ENCODE measurements at regions not wholly inside any gene's neighbourhood (a gene's known extent, or its start where the extent isn't known, plus 50 kb on each side); places are given as distances from the start of the nearest gene placed in this dataset.
A peak's percentile ranks its signal among the peaks of the same experiment; 100 is the strongest.

GRCh38 chr9:1775230-1775629 is 239.9 kb upstream of the SMARCA2 start:
- TF ChIP-seq CREB1 (IDR thresholded peaks at IDR 0.05; ENCODE audit: low read depth) (no peak), TEAD4 (IDR thresholded peaks at IDR 0.05) (0 out of 2 replicates have a peak, but pooled peaks have one; percentile 13)

GRCh38 chr9:1776668-1777067 is 238.5 kb upstream of the SMARCA2 start:
- TF ChIP-seq CEBPB (IDR thresholded peaks at IDR 0.05) = no peak
- no peak for TF ChIP-seq EP300 (IDR thresholded peaks at IDR 0.05; ENCODE audit: borderline replicate concordance)
- TF ChIP-seq YY1 (IDR thresholded peaks at IDR 0.05; ENCODE audit: low read depth) = no peak
- no peak for TF ChIP-seq ZBTB7A (IDR thresholded peaks at IDR 0.05; ENCODE audit: low read depth)
- no peak for TF ChIP-seq NFIC (IDR thresholded peaks at IDR 0.05)
- no peak for TF ChIP-seq TCF12 (IDR thresholded peaks at IDR 0.05; ENCODE audit: low read depth)
- no peak for TF ChIP-seq TEAD4 (IDR thresholded peaks at IDR 0.05)
- TF ChIP-seq CREB1 (IDR thresholded peaks at IDR 0.05; ENCODE audit: low read depth) = no peak
- no peak for TF ChIP-seq TAF1 (IDR thresholded peaks at IDR 0.05; ENCODE audit: low read depth)
- TF ChIP-seq, protein P1, sequence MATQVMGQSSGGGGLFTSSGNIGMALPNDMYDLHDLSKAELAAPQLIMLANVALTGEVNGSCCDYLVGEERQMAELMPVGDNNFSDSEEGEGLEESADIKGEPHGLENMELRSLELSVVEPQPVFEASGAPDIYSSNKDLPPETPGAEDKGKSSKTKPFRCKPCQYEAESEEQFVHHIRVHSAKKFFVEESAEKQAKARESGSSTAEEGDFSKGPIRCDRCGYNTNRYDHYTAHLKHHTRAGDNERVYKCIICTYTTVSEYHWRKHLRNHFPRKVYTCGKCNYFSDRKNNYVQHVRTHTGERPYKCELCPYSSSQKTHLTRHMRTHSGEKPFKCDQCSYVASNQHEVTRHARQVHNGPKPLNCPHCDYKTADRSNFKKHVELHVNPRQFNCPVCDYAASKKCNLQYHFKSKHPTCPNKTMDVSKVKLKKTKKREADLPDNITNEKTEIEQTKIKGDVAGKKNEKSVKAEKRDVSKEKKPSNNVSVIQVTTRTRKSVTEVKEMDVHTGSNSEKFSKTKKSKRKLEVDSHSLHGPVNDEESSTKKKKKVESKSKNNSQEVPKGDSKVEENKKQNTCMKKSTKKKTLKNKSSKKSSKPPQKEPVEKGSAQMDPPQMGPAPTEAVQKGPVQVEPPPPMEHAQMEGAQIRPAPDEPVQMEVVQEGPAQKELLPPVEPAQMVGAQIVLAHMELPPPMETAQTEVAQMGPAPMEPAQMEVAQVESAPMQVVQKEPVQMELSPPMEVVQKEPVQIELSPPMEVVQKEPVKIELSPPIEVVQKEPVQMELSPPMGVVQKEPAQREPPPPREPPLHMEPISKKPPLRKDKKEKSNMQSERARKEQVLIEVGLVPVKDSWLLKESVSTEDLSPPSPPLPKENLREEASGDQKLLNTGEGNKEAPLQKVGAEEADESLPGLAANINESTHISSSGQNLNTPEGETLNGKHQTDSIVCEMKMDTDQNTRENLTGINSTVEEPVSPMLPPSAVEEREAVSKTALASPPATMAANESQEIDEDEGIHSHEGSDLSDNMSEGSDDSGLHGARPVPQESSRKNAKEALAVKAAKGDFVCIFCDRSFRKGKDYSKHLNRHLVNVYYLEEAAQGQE (IDR thresholded peaks at IDR 0.05; ENCODE audit: low read depth) = no peak
- TF ChIP-seq RAD21 (IDR thresholded peaks at IDR 0.05; ENCODE audit: low read depth) = no peak
- TF ChIP-seq FOXM1 (IDR thresholded peaks at IDR 0.05; ENCODE audit: borderline replicate concordance, low read depth) = no peak
- TF ChIP-seq EGR1 (IDR thresholded peaks at IDR 0.05) = no peak
- TF ChIP-seq, protein P2, sequence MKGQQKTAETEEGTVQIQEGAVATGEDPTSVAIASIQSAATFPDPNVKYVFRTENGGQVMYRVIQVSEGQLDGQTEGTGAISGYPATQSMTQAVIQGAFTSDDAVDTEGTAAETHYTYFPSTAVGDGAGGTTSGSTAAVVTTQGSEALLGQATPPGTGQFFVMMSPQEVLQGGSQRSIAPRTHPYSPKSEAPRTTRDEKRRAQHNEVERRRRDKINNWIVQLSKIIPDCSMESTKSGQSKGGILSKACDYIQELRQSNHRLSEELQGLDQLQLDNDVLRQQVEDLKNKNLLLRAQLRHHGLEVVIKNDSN (IDR thresholded peaks at IDR 0.05) = no peak

GRCh38 chr9:1791191-1791590 is 224.0 kb upstream of the SMARCA2 start:
- no peak for TF ChIP-seq TEAD4 (IDR thresholded peaks at IDR 0.05)
- no peak for TF ChIP-seq CEBPB (IDR thresholded peaks at IDR 0.05)
- TF ChIP-seq CREB1 (IDR thresholded peaks at IDR 0.05; ENCODE audit: low read depth) = no peak
- TF ChIP-seq RAD21 (IDR thresholded peaks at IDR 0.05; ENCODE audit: low read depth) = no peak
- TF ChIP-seq ZBTB7A (IDR thresholded peaks at IDR 0.05; ENCODE audit: low read depth) = no peak
- no peak for TF ChIP-seq EP300 (IDR thresholded peaks at IDR 0.05; ENCODE audit: borderline replicate concordance)
- TF ChIP-seq TAF1 (IDR thresholded peaks at IDR 0.05; ENCODE audit: low read depth) = no peak
- no peak for TF ChIP-seq EGR1 (IDR thresholded peaks at IDR 0.05)
- TF ChIP-seq MAX (IDR thresholded peaks at IDR 0.05) = no peak

DNA sequence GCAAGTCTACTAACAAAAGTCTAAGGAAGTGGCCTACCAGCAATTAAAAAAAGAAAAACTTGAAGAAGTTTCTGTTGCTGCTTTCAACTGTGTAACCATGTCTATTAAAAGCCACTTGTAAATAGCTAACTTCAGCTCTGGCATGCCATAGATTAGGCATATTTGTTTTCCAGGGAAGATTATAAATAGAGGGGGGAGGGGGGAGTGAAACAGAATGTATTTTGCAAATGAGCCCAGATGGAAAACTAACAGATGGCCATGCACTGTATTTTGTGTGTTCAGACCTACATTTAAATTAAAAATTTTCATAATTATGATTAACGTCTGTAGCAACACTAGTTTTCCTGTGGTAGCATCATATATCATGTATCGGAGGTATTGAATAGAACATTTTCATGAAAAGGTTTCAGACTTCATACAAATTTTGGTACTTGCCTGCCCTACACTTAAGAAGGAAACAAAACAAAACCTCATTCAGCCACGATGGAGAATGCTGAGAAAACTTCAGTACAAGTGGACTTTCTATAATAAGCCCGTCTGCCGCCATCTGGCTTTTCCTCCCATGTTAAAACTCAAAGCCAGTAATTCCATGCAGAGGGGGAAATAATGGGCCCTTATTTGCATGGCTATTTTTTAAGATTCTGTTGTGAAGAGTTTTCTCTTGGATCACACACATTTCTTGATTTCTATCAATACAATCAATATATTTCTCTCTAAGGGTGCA is 220.4 kb upstream of the SMARCA2 start:
- TF ChIP-seq EP300 (IDR thresholded peaks at IDR 0.05; ENCODE audit: borderline replicate concordance) = no peak
- TF ChIP-seq, protein P2 (IDR thresholded peaks at IDR 0.05) = no peak
- no peak for TF ChIP-seq TCF12 (IDR thresholded peaks at IDR 0.05; ENCODE audit: low read depth)
- no peak for TF ChIP-seq ZBTB7A (IDR thresholded peaks at IDR 0.05; ENCODE audit: low read depth)
- no peak for TF ChIP-seq EGR1 (IDR thresholded peaks at IDR 0.05)
- TF ChIP-seq TAF1 (IDR thresholded peaks at IDR 0.05; ENCODE audit: low read depth) = no peak
- TF ChIP-seq, protein P1 (IDR thresholded peaks at IDR 0.05; ENCODE audit: low read depth) = no peak
- no peak for TF ChIP-seq MAX (IDR thresholded peaks at IDR 0.05)
- TF ChIP-seq YY1 (IDR thresholded peaks at IDR 0.05; ENCODE audit: low read depth) = no peak
- TF ChIP-seq CREB1 (IDR thresholded peaks at IDR 0.05; ENCODE audit: low read depth) = no peak
- TF ChIP-seq FOXM1 (IDR thresholded peaks at IDR 0.05; ENCODE audit: borderline replicate concordance, low read depth) = no peak
- no peak for TF ChIP-seq TEAD4 (IDR thresholded peaks at IDR 0.05)
- no peak for TF ChIP-seq NFIC (IDR thresholded peaks at IDR 0.05)
- TF ChIP-seq RAD21 (IDR thresholded peaks at IDR 0.05; ENCODE audit: low read depth) = no peak
- no peak for TF ChIP-seq CEBPB (IDR thresholded peaks at IDR 0.05)

DNA sequence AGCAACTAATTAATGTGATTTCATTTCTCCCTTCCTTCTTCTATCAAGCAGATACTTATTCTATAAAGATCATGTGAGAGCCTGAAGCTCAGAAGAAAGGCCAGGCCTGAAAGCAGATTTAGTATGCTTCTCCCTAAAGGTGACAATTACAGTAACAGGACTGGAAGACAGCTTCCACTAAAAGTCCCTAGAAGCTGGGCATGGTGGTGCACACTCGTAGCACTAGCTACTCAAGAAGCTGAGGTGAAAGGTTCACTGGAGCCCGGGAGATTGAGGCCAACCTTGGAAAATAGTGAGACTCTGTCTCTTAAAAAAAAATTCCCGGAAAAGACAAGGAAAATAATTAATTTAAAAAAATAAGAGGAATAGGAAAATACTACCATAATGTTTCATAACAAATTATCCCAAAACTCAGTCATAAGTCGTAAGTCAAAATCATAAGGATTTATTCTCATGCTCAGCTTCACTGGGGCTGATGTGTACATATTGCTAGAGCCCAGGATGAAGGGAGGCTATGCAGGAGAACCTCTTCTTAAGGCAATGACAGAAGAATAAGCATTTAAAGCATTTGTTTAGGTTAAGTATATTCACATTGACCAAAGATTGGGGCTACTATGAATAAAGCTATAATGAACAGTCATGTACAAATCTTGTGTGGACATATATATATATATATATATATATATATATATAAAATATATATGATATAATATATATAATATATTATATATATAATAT is 210.8 kb upstream of the SMARCA2 start:
- no peak for TF ChIP-seq EGR1 (IDR thresholded peaks at IDR 0.05)
- no peak for TF ChIP-seq RAD21 (IDR thresholded peaks at IDR 0.05; ENCODE audit: low read depth)

DNA sequence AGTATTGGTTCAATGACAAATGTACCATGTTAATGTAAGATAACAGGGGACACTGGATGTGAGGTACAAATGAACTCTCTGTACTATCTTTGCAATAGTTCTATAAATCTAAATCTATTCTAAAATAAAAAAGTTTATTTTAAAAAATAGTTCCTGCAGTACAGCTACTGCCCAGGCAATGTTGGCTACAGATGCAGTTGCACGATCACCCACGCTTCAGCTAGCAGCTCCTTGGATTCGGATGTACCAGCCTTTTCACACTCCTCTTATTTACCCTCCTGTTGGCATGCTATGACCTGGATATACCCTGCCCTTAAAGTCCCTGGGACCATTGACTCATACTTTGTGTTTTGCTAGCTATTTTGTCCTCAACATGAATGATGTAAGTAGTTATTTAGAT is 185.4 kb upstream of the SMARCA2 start:
- TF ChIP-seq, protein P2 (IDR thresholded peaks at IDR 0.05) = no peak
- TF ChIP-seq TEAD4 (IDR thresholded peaks at IDR 0.05) (no peak), FOXM1 (IDR thresholded peaks at IDR 0.05; ENCODE audit: borderline replicate concordance, low read depth) (no peak), YY1 (IDR thresholded peaks at IDR 0.05; ENCODE audit: low read depth) (no peak), ZBTB7A (IDR thresholded peaks at IDR 0.05; ENCODE audit: low read depth) (no peak), CEBPB (IDR thresholded peaks at IDR 0.05) (no peak), MAX (IDR thresholded peaks at IDR 0.05) (no peak), NFIC (IDR thresholded peaks at IDR 0.05) (no peak), EGR1 (IDR thresholded peaks at IDR 0.05) (no peak)
- TF ChIP-seq, protein P1 (IDR thresholded peaks at IDR 0.05; ENCODE audit: low read depth) = no peak
